IPS-18a (cell line): ENCODE measurements at regions not wholly inside any gene's neighbourhood (a gene's known extent, or its start where the extent isn't known, plus 50 kb on each side); places are given as distances from the start of the nearest gene placed in this dataset.

Experiments
- H3K27ac ChIP-seq: one replicate; pipeline ENCODE4 v1.5.1; 2013; ENCODE audit warnings: low read length
- H3K27me3 ChIP-seq: one replicate; pipeline ENCODE4 v1.6.1; 2013; ENCODE audit warnings: mild to moderate bottlenecking, low read length; ENCODE audit not compliant: control insufficient read depth, insufficient read depth
- H3K36me3 ChIP-seq: one replicate; pipeline ENCODE4 v1.6.1; 2013; ENCODE audit warnings: low read depth, low read length; ENCODE audit not compliant: control insufficient read depth
- H3K4me1 ChIP-seq: one replicate; pipeline ENCODE4 v1.6.1; 2013; ENCODE audit warnings: low read depth, low read length; ENCODE audit not compliant: control insufficient read depth
- H3K4me3 ChIP-seq: one replicate; pipeline ENCODE4 v1.5.1; 2013; ENCODE audit warnings: low read length
- H3K9ac ChIP-seq: one replicate; pipeline ENCODE4 v1.6.1; 2013; ENCODE audit warnings: mild to moderate bottlenecking, low read length, moderate library complexity
- H3K9me3 ChIP-seq: one replicate; pipeline ENCODE4 v1.6.1; 2013; ENCODE audit warnings: low read depth, low read length; ENCODE audit not compliant: control insufficient read depth

GRCh38 chr4:4784379-4784778 lies 75.1 kb upstream of the MSX1 start:
- Histone ChIP-seq H3K9ac (no peak overlapping the region), H3K4me3 (no peak overlapping the region), H3K9me3 (peaks cover 11% of the 10 kb centered on the region), H3K27ac (no peak overlapping the region), H3K4me1 (peaks cover 6% of the 10 kb centered on the region), H3K27me3 (no peaks in the 10 kb centered on the region), H3K36me3 (no peaks in the 10 kb centered on the region)

GRCh38 chr4:4783847-4784246 lies 75.6 kb upstream of the MSX1 start:
- Histone ChIP-seq H3K4me1 (peaks cover 6% of the 10 kb centered on the region), H3K9me3 (peaks cover 9% of the 10 kb centered on the region), H3K36me3 (no peaks in the 10 kb centered on the region), H3K9ac (no peak overlapping the region), H3K27me3 (no peaks in the 10 kb centered on the region), H3K27ac (no peak overlapping the region), H3K4me3 (no peak overlapping the region)

GRCh38 chr4:4782969-4783368 lies 76.5 kb upstream of the MSX1 start:
- Histone ChIP-seq H3K27me3 (no peaks in the 10 kb centered on the region), H3K36me3 (no peaks in the 10 kb centered on the region)

GRCh38 chr4:4781936-4782707 lies 77.3 kb upstream of the MSX1 start:
- Histone ChIP-seq H3K4me3 (no peak overlapping the region), H3K36me3 (no peaks in the 10 kb centered on the region)

More at GRCh38 chr4:4782969-4783368, 76.5 kb upstream of the MSX1 start:
- H3K4me3 ChIP-seq: no peak overlapping the region
- H3K9ac ChIP-seq: no peak overlapping the region
- H3K4me1 ChIP-seq: peaks cover 6% of the 10 kb centered on the region
- peaks cover 1% of the 10 kb centered on the region for H3K9me3 ChIP-seq
- H3K27ac ChIP-seq: no peak overlapping the region

GRCh38 chr4:4780729-4781244 lies 78.7 kb upstream of the MSX1 start:
- no peak overlapping the region for H3K27ac ChIP-seq
- H3K27me3 ChIP-seq: no peaks in the 10 kb centered on the region
- no peaks in the 10 kb centered on the region for H3K9me3 ChIP-seq
- no peak overlapping the region for H3K4me3 ChIP-seq
- no peak overlapping the region for H3K9ac ChIP-seq
- H3K4me1 ChIP-seq: peaks cover 6% of the 10 kb centered on the region
- no peaks in the 10 kb centered on the region for H3K36me3 ChIP-seq

More at GRCh38 chr4:4781936-4782707, 77.3 kb upstream of the MSX1 start:
- H3K4me1 ChIP-seq: peaks cover 6% of the 10 kb centered on the region
- no peaks in the 10 kb centered on the region for H3K9me3 ChIP-seq
- H3K27ac ChIP-seq: no peak overlapping the region
- H3K27me3 ChIP-seq: no peaks in the 10 kb centered on the region
- no peak overlapping the region for H3K9ac ChIP-seq

- no peaks in the 10 kb centered on the region for H3K9me3 ChIP-seq
- H3K4me1 ChIP-seq: peaks cover 6% of the 10 kb centered on the region
- H3K4me3 ChIP-seq: no peak overlapping the region
- H3K27ac ChIP-seq: no peak overlapping the region
- no peaks in the 10 kb centered on the region for H3K27me3 ChIP-seq
- no peak overlapping the region for H3K9ac ChIP-seq
- H3K36me3 ChIP-seq: no peaks in the 10 kb centered on the region
These were observed 80.0 kb upstream of the MSX1 start for GRCh38 chr4:4779486-4779885.

GRCh38 chr4:4779054-4779453 lies 80.4 kb upstream of the MSX1 start:
- Histone ChIP-seq H3K9me3 (no peaks in the 10 kb centered on the region), H3K36me3 (no peaks in the 10 kb centered on the region), H3K9ac (no peak overlapping the region), H3K27ac (no peak overlapping the region), H3K27me3 (no peaks in the 10 kb centered on the region), H3K4me3 (no peak overlapping the region), H3K4me1 (peaks cover 2% of the 10 kb centered on the region)

GRCh38 chr4:4778554-4778953 lies 80.9 kb upstream of the MSX1 start:
- Histone ChIP-seq H3K27me3 (no peaks in the 10 kb centered on the region), H3K4me1 (no peaks in the 10 kb centered on the region), H3K9ac (no peak overlapping the region), H3K36me3 (no peaks in the 10 kb centered on the region), H3K4me3 (no peak overlapping the region), H3K27ac (no peak overlapping the region), H3K9me3 (no peaks in the 10 kb centered on the region)

GRCh38 chr4:4776934-4777333 lies 82.5 kb upstream of the MSX1 start:
- H3K4me1 ChIP-seq: no peaks in the 10 kb centered on the region
- no peak overlapping the region for H3K27ac ChIP-seq
- H3K9me3 ChIP-seq: no peaks in the 10 kb centered on the region
- no peak overlapping the region for H3K9ac ChIP-seq
- no peaks in the 10 kb centered on the region for H3K36me3 ChIP-seq
- no peak overlapping the region for H3K4me3 ChIP-seq
- H3K27me3 ChIP-seq: no peaks in the 10 kb centered on the region

- no peaks in the 10 kb centered on the region for H3K4me1 ChIP-seq
- no peaks in the 10 kb centered on the region for H3K27me3 ChIP-seq
- no peak overlapping the region for H3K9ac ChIP-seq
- no peak overlapping the region for H3K27ac ChIP-seq
- no peaks in the 10 kb centered on the region for H3K9me3 ChIP-seq
- H3K36me3 ChIP-seq: no peaks in the 10 kb centered on the region
- no peak overlapping the region for H3K4me3 ChIP-seq
These were observed 83.1 kb upstream of the MSX1 start for GRCh38 chr4:4776335-4776734.

- Histone ChIP-seq H3K27ac (no peak overlapping the region), H3K9me3 (no peaks in the 10 kb centered on the region), H3K27me3 (no peaks in the 10 kb centered on the region), H3K4me3 (no peak overlapping the region), H3K36me3 (no peaks in the 10 kb centered on the region), H3K9ac (no peak overlapping the region), H3K4me1 (no peaks in the 10 kb centered on the region)
These were observed 83.9 kb upstream of the MSX1 start for GRCh38 chr4:4775493-4776004.

- H3K4me1 ChIP-seq: no peaks in the 10 kb centered on the region
- no peak overlapping the region for H3K4me3 ChIP-seq
- H3K9ac ChIP-seq: no peak overlapping the region
- H3K36me3 ChIP-seq: no peaks in the 10 kb centered on the region
- H3K9me3 ChIP-seq: no peaks in the 10 kb centered on the region
- no peaks in the 10 kb centered on the region for H3K27me3 ChIP-seq
- H3K27ac ChIP-seq: no peak overlapping the region
These were observed 86.9 kb upstream of the MSX1 start for GRCh38 chr4:4772534-4772933.
